Mesothelial cell of epicardium (in vitro differentiated cells): ENCODE measurements at regions not wholly inside any gene's neighbourhood (a gene's known extent, or its start where the extent isn't known, plus 50 kb on each side); places are given as distances from the start of the nearest gene placed in this dataset.

Experiments
- DNase-seq, 2 experiments: peaks; one replicate each; pipeline ENCODE4 v3.0.0; 2021; ENCODE audit warnings: low spot score in 2 of 2; ENCODE audit not compliant: unreplicated experiment in 2 of 2
- H3K27ac Mint-ChIP-seq: 2 replicates; pipeline ENCODE4 v1.8.0; 2021; ENCODE audit warnings: mixed read lengths
- H3K27me3 Mint-ChIP-seq: 2 replicates; pipeline ENCODE4 v1.8.0; 2021; ENCODE audit warnings: low read depth, mixed read lengths
- H3K36me3 Mint-ChIP-seq: 2 replicates; pipeline ENCODE4 v1.8.0; 2021; ENCODE audit warnings: mixed read lengths
- H3K4me1 Mint-ChIP-seq: 2 replicates; pipeline ENCODE4 v1.8.0; 2021; ENCODE audit warnings: mixed read lengths
- H3K4me3 Mint-ChIP-seq: 2 replicates; pipeline ENCODE4 v1.8.0; 2021; ENCODE audit warnings: mild to moderate bottlenecking, moderate library complexity, mixed read lengths
- H3K9me3 Mint-ChIP-seq: 2 replicates; pipeline ENCODE4 v1.8.0; 2021; ENCODE audit warnings: mixed read lengths
- CTCF ChIP-seq: fragments of 200-600 bp; sonication (generic); IDR thresholded peaks from one replicate; pipeline ENCODE4 v1.5.0; 2021; ENCODE audit warnings: antibody characterized with exemption; ENCODE audit not compliant: unreplicated experiment

- no peak for TF ChIP-seq CTCF
- no peak overlapping the region for H3K27ac Mint-ChIP-seq
- H3K27me3 Mint-ChIP-seq: no peaks in the 10 kb centered on the region
- peaks cover 23% of the 10 kb centered on the region for H3K9me3 Mint-ChIP-seq
- peaks cover 2% of the 10 kb centered on the region for H3K36me3 Mint-ChIP-seq
- no peak for DNase-seq
- no peak overlapping the region for H3K4me3 Mint-ChIP-seq
- no peaks in the 10 kb centered on the region for H3K4me1 Mint-ChIP-seq
Measured at GRCh38 chr3:193008654-193009053, 91.0 kb upstream of the MB21D2 start.

- H3K4me3 Mint-ChIP-seq: no peak overlapping the region
- H3K4me1 Mint-ChIP-seq: no peaks in the 10 kb centered on the region
- peaks cover 2% of the 10 kb centered on the region for H3K36me3 Mint-ChIP-seq
- DNase-seq: no peak
- no peak overlapping the region for H3K27ac Mint-ChIP-seq
- TF ChIP-seq CTCF: no peak
- no peaks in the 10 kb centered on the region for H3K27me3 Mint-ChIP-seq
- peaks cover 19% of the 10 kb centered on the region for H3K9me3 Mint-ChIP-seq
Measured at GRCh38 chr3:193010191-193010590, 92.5 kb upstream of the MB21D2 start.

GRCh38 chr3:193011958-193012357 is 94.3 kb upstream of the MB21D2 start:
- no peaks in the 10 kb centered on the region for H3K27me3 Mint-ChIP-seq
- H3K36me3 Mint-ChIP-seq: peaks cover 2% of the 10 kb centered on the region
- no peak overlapping the region for H3K27ac Mint-ChIP-seq
- H3K4me1 Mint-ChIP-seq: peaks cover 3% of the 10 kb centered on the region
- TF ChIP-seq CTCF: no peak
- DNase-seq: no peak
- H3K4me3 Mint-ChIP-seq: no peak overlapping the region
- peaks cover 15% of the 10 kb centered on the region for H3K9me3 Mint-ChIP-seq

- no peak overlapping the region for H3K4me3 Mint-ChIP-seq
- H3K4me1 Mint-ChIP-seq: peaks cover 3% of the 10 kb centered on the region
- no peak overlapping the region for H3K27ac Mint-ChIP-seq
Measured at GRCh38 chr3:193014902-193015301, 97.2 kb upstream of the MB21D2 start.

GRCh38 chr3:193016437-193016901 is 98.8 kb upstream of the MB21D2 start:
- TF ChIP-seq CTCF: no peak
- Mint-ChIP-seq H3K36me3 (peaks cover 2% of the 10 kb centered on the region), H3K27me3 (no peaks in the 10 kb centered on the region), H3K9me3 (peaks cover 15% of the 10 kb centered on the region), H3K4me1 (peaks cover 3% of the 10 kb centered on the region), H3K27ac (no peak overlapping the region), H3K4me3 (no peak overlapping the region)
- no peak for DNase-seq

More at GRCh38 chr3:193014902-193015301, 97.2 kb upstream of the MB21D2 start:
- peaks cover 15% of the 10 kb centered on the region for H3K9me3 Mint-ChIP-seq
- peaks cover 2% of the 10 kb centered on the region for H3K36me3 Mint-ChIP-seq
- H3K27me3 Mint-ChIP-seq: no peaks in the 10 kb centered on the region
- no peak for TF ChIP-seq CTCF
- no peak for DNase-seq

GRCh38 chr3:193021506-193022010 is 103.9 kb upstream of the MB21D2 start:
- Mint-ChIP-seq H3K9me3 (no peaks in the 10 kb centered on the region), H3K27me3 (no peaks in the 10 kb centered on the region), H3K27ac (no peak overlapping the region), H3K4me3 (no peak overlapping the region), H3K36me3 (no peaks in the 10 kb centered on the region), H3K4me1 (peaks cover 11% of the 10 kb centered on the region)
- TF ChIP-seq CTCF: no peak
- no peak for DNase-seq
